Mesodermal cell (in vitro differentiated cells): ENCODE measurements at regions not wholly inside any gene's neighbourhood (a gene's known extent, or its start where the extent isn't known, plus 50 kb on each side); places are given as distances from the start of the nearest gene placed in this dataset.
"Not testable (repeated sequence)": the region's sequence is repeated elsewhere in the genome, so short reads cannot be mapped to it uniquely, and the experiment has no call there.

ENCODE experiments used
- H3K27ac ChIP-seq: 2 replicates; pipeline ENCODE4 v1.7.0; 2013; ENCODE audit warnings: mild to moderate bottlenecking, low read depth, low read length, moderate library complexity; ENCODE audit not compliant: severe bottlenecking
- H3K36me3 ChIP-seq: 2 replicates; pipeline ENCODE4 v1.7.1; 2013; ENCODE audit warnings: mild to moderate bottlenecking, low read length, moderate library complexity; ENCODE audit not compliant: control insufficient read depth, insufficient read depth
- H3K4me1 ChIP-seq: one replicate; pipeline ENCODE4 v1.7.1; 2013; ENCODE audit warnings: mild to moderate bottlenecking, low read length; ENCODE audit not compliant: insufficient read depth, control insufficient read depth, poor library complexity, severe bottlenecking
- H3K4me3 ChIP-seq: 2 replicates; pipeline ENCODE4 v1.7.0; 2013; ENCODE audit warnings: low read length, control low read depth, mild to moderate bottlenecking; ENCODE audit not compliant: insufficient read depth, poor library complexity, severe bottlenecking; ENCODE audit errors: extremely low read depth
- H3K9me3 ChIP-seq: 2 replicates; pipeline ENCODE4 v1.7.1; 2013; ENCODE audit warnings: mild to moderate bottlenecking, low read length, moderate library complexity; ENCODE audit not compliant: control insufficient read depth
- WGBS, 2 experiments: methylation state at CpG; one replicate each; pipeline ENCODE4 v1.1.5; 2013; ENCODE audit warnings: missing lambda C conversion rate in 2 of 2; ENCODE audit not compliant: insufficient coverage in 2 of 2; 5-methylcytosine and 5-hydroxymethylcytosine counted together

- Histone ChIP-seq H3K36me3 (no peaks in the 10 kb centered on the region), H3K27ac (no peak overlapping the region), H3K4me3 (no peak overlapping the region), H3K4me1 (no peaks in the 10 kb centered on the region), H3K9me3 (no peaks in the 10 kb centered on the region)
- 78 to 92% methylated on average over 1 of the region's 1 CpG for WGBS, 2 experiments
Observed at GRCh38 chr3:165653130-165653778, 184.0 kb downstream of the BCHE start.

- 91 to 97% methylated on average over 12 to 17 of the region's 30 CpGs for WGBS, 2 experiments
Observed at GRCh38 chr3:165649282-165649681, 187.9 kb downstream of the BCHE start.

GRCh38 chr3:165645191-165645590 lies 192.0 kb downstream of the BCHE start:
- H3K27ac ChIP-seq = no peak overlapping the region
- peaks cover 4% of the 10 kb centered on the region for H3K4me1 ChIP-seq
- 60 to 100% methylated on average over 1 of the region's 2 CpGs for WGBS, 2 experiments
- no peak overlapping the region for H3K4me3 ChIP-seq
- no peaks in the 10 kb centered on the region for H3K36me3 ChIP-seq
- peaks cover 6% of the 10 kb centered on the region for H3K9me3 ChIP-seq

More at GRCh38 chr3:165649282-165649681, 187.9 kb downstream of the BCHE start:
- not testable (repeated sequence) for H3K4me3 ChIP-seq, H3K4me1 ChIP-seq, H3K9me3 ChIP-seq, H3K27ac ChIP-seq, H3K36me3 ChIP-seq

- no CpG with 5 or more reads among the region's 1 CpG for WGBS, 2 experiments
- Histone ChIP-seq H3K9me3 (peaks cover 6% of the 10 kb centered on the region), H3K4me1 (peaks cover 4% of the 10 kb centered on the region), H3K4me3 (no peak overlapping the region), H3K36me3 (no peaks in the 10 kb centered on the region), H3K27ac (no peak overlapping the region)
Observed at GRCh38 chr3:165644331-165644730, 192.9 kb downstream of the BCHE start.

GRCh38 chr3:165643425-165643824 lies 193.8 kb downstream of the BCHE start:
- Histone ChIP-seq H3K36me3 (no peaks in the 10 kb centered on the region), H3K27ac (peak overlapping the region; percentile 77), H3K4me3 (no peak overlapping the region), H3K4me1 (peaks cover 4% of the 10 kb centered on the region), H3K9me3 (peaks cover 6% of the 10 kb centered on the region)
- no CpG with 5 or more reads among the region's 2 CpGs for WGBS, 2 experiments

GRCh38 chr3:165642761-165643420 lies 194.3 kb downstream of the BCHE start:
- no peaks in the 10 kb centered on the region for H3K36me3 ChIP-seq
- peaks cover 4% of the 10 kb centered on the region for H3K4me1 ChIP-seq
- H3K4me3 ChIP-seq = no peak overlapping the region
- H3K27ac ChIP-seq = peak overlapping the region; percentile 77
- 93 to 100% methylated on average over 1 to 3 of the region's 4 CpGs for WGBS, 2 experiments
- H3K9me3 ChIP-seq = peaks cover 6% of the 10 kb centered on the region

- 88% methylated on average over 4 of the region's 5 CpGs for WGBS, 2 experiments
- Histone ChIP-seq H3K4me3 (no peak overlapping the region), H3K27ac (no peak overlapping the region), H3K36me3 (no peaks in the 10 kb centered on the region), H3K9me3 (peaks cover 6% of the 10 kb centered on the region), H3K4me1 (peaks cover 4% of the 10 kb centered on the region)
Observed at GRCh38 chr3:165641569-165642310, 195.5 kb downstream of the BCHE start.

- Histone ChIP-seq H3K4me3 (no peak overlapping the region), H3K9me3 (peaks cover 6% of the 10 kb centered on the region), H3K36me3 (no peaks in the 10 kb centered on the region), H3K4me1 (peaks cover 4% of the 10 kb centered on the region), H3K27ac (no peak overlapping the region)
- no CpG with 5 or more reads among the region's 1 CpG for WGBS, 2 experiments
Observed at GRCh38 chr3:165640970-165641369, 196.3 kb downstream of the BCHE start.

GRCh38 chr3:165640031-165640430 lies 197.2 kb downstream of the BCHE start:
- Histone ChIP-seq H3K36me3 (no peaks in the 10 kb centered on the region), H3K27ac (no peak overlapping the region), H3K4me1 (peaks cover 4% of the 10 kb centered on the region), H3K4me3 (no peak overlapping the region), H3K9me3 (no peaks in the 10 kb centered on the region)
- no CpG with 5 or more reads among the region's 1 CpG for WGBS, 2 experiments

GRCh38 chr3:165638034-165638433 lies 199.2 kb downstream of the BCHE start:
- H3K36me3 ChIP-seq = no peaks in the 10 kb centered on the region
- H3K27ac ChIP-seq = no peak overlapping the region
- H3K9me3 ChIP-seq = no peaks in the 10 kb centered on the region
- H3K4me3 ChIP-seq = no peak overlapping the region
- no peaks in the 10 kb centered on the region for H3K4me1 ChIP-seq
- 91 to 94% methylated on average over 5 of the region's 6 CpGs for WGBS, 2 experiments

GRCh38 chr3:165636684-165637015 lies 200.6 kb downstream of the BCHE start:
- Histone ChIP-seq H3K4me3 (no peak overlapping the region), H3K27ac (no peak overlapping the region), H3K9me3 (no peaks in the 10 kb centered on the region), H3K4me1 (no peaks in the 10 kb centered on the region), H3K36me3 (no peaks in the 10 kb centered on the region)
- WGBS, 2 experiments = 80% methylated on average over 1 of the region's 1 CpG
